Astrocyte (in vitro differentiated cells and primary cell): ENCODE measurements at regions not wholly inside any gene's neighbourhood (a gene's known extent, or its start where the extent isn't known, plus 50 kb on each side); places are given as distances from the start of the nearest gene placed in this dataset.

ENCODE experiments used
- DNase-seq: peaks from one replicate; pipeline ENCODE4 v3.0.0-alpha.2; 2010; ENCODE audit warnings: low read depth
- FAIRE-seq: peaks from 2 replicates; lab custom pipeline; 2011; peaks lifted over from hg19 to GRCh38; lab: Jason Lieb, UNC
- H2AFZ ChIP-seq: 2 replicates; pipeline ENCODE4 v1.6.0; 2012; ENCODE audit warnings: low read depth, low read length, inconsistent platforms
- H3K27ac ChIP-seq: 2 replicates; pipeline ENCODE4 v1.5.1; 2011; ENCODE audit warnings: low read depth, low read length, inconsistent platforms
- H3K27me3 ChIP-seq: 2 replicates; pipeline ENCODE4 v1.6.0; 2011; ENCODE audit warnings: low read length, inconsistent platforms; ENCODE audit not compliant: insufficient read depth
- H3K36me3 ChIP-seq: 2 replicates; pipeline ENCODE4 v1.5.1; 2011; ENCODE audit warnings: low read length, inconsistent platforms; ENCODE audit not compliant: insufficient read depth
- H3K4me1 ChIP-seq: 2 replicates; pipeline ENCODE4 v1.5.1; 2011; ENCODE audit warnings: low read length, inconsistent platforms; ENCODE audit not compliant: insufficient read depth
- H3K4me2 ChIP-seq: 2 replicates; pipeline ENCODE4 v1.6.0; 2012; ENCODE audit warnings: low read length, inconsistent platforms
- H3K4me3 ChIP-seq: 2 replicates; pipeline ENCODE4 v1.5.1; 2011; ENCODE audit warnings: low read depth, mild to moderate bottlenecking, low read length, inconsistent platforms; ENCODE audit not compliant: insufficient read depth
- H3K79me2 ChIP-seq: 2 replicates; pipeline ENCODE4 v1.6.0; 2012; ENCODE audit warnings: mild to moderate bottlenecking, low read length, inconsistent platforms; ENCODE audit not compliant: insufficient read depth
- H3K9ac ChIP-seq: 2 replicates; pipeline ENCODE4 v1.6.0; 2012; ENCODE audit warnings: mild to moderate bottlenecking, low read length, inconsistent platforms
- H3K9me3 ChIP-seq: 2 replicates; pipeline ENCODE4 v1.5.1; 2012; ENCODE audit warnings: low read depth, mild to moderate bottlenecking, low read length, inconsistent platforms; ENCODE audit not compliant: insufficient read depth
- H4K20me1 ChIP-seq: 2 replicates; pipeline ENCODE4 v1.6.0; 2012; ENCODE audit warnings: low read length, inconsistent platforms; ENCODE audit not compliant: insufficient read depth
- H3K27ac Mint-ChIP-seq: one replicate; pipeline ENCODE4 v1.8.0; 2021; ENCODE audit warnings: mild to moderate bottlenecking, mixed read lengths; ENCODE audit not compliant: unreplicated experiment
- H3K27me3 Mint-ChIP-seq: one replicate; pipeline ENCODE4 v1.8.0; 2021; ENCODE audit warnings: low read depth, mixed read lengths; ENCODE audit not compliant: unreplicated experiment
- H3K36me3 Mint-ChIP-seq: one replicate; pipeline ENCODE4 v1.8.0; 2021; ENCODE audit warnings: low read depth, mixed read lengths; ENCODE audit not compliant: unreplicated experiment
- H3K4me1 Mint-ChIP-seq: one replicate; pipeline ENCODE4 v1.8.0; 2021; ENCODE audit warnings: low read depth, mixed read lengths; ENCODE audit not compliant: unreplicated experiment
- H3K4me3 Mint-ChIP-seq: one replicate; pipeline ENCODE4 v1.8.0; 2021; ENCODE audit warnings: mild to moderate bottlenecking, moderate library complexity, mixed read lengths; ENCODE audit not compliant: unreplicated experiment
- H3K9me3 Mint-ChIP-seq: one replicate; pipeline ENCODE4 v1.8.0; 2021; ENCODE audit warnings: mild to moderate bottlenecking, mixed read lengths; ENCODE audit not compliant: unreplicated experiment
- CTCF ChIP-seq: IDR thresholded peaks from 2 replicates; pipeline ENCODE4 v1.5.1; 2011; ENCODE audit warnings: low read depth, mild to moderate bottlenecking, inconsistent platforms, low read length, moderate library complexity; ENCODE audit not compliant: insufficient read depth
- EZH2 ChIP-seq: IDR thresholded peaks from 2 replicates; pipeline ENCODE4 v1.6.1; 2012; ENCODE audit warnings: mild to moderate bottlenecking, low read length, inconsistent platforms; ENCODE audit not compliant: insufficient read depth

- no peak overlapping the region for H3K27ac Mint-ChIP-seq
- no peak overlapping the region for H3K4me2 ChIP-seq
- FAIRE-seq = no peak
Observed at GRCh38 chr3:134081211-134081610, 51.5 kb upstream of the SLCO2A1 start.

GRCh38 chr3:134080761-134081160, 51.0 kb upstream of the SLCO2A1 start:
- H3K4me2 ChIP-seq = no peak overlapping the region
- FAIRE-seq (no peak), DNase-seq (no peak)
- H3K27ac Mint-ChIP-seq = no peak overlapping the region
- no peaks in the 10 kb centered on the region for H4K20me1 ChIP-seq
- H3K4me1 ChIP-seq = no peaks in the 10 kb centered on the region
- no peak overlapping the region for H3K4me3 Mint-ChIP-seq
- H3K79me2 ChIP-seq = no peaks in the 10 kb centered on the region
- H3K36me3 ChIP-seq = no peaks in the 10 kb centered on the region
- H3K9me3 ChIP-seq = peaks cover 12% of the 10 kb centered on the region
- H3K36me3 Mint-ChIP-seq = no peaks in the 10 kb centered on the region
- H3K27ac ChIP-seq = no peak overlapping the region
- H3K27me3 ChIP-seq = no peaks in the 10 kb centered on the region
- no peak overlapping the region for H3K4me3 ChIP-seq
- no peak overlapping the region for H3K9ac ChIP-seq
- TF ChIP-seq CTCF = no peak
- no peaks in the 10 kb centered on the region for H3K4me1 Mint-ChIP-seq
- peaks cover 10% of the 10 kb centered on the region for H3K27me3 Mint-ChIP-seq
- no peak overlapping the region for H2AFZ ChIP-seq
- H3K9me3 Mint-ChIP-seq = peaks cover 15% of the 10 kb centered on the region

More at GRCh38 chr3:134081211-134081610, 51.5 kb upstream of the SLCO2A1 start:
- Histone ChIP-seq H3K79me2 (no peaks in the 10 kb centered on the region), H4K20me1 (no peaks in the 10 kb centered on the region), H3K36me3 (no peaks in the 10 kb centered on the region), H3K4me3 (no peak overlapping the region), H3K9ac (no peak overlapping the region), H2AFZ (no peak overlapping the region), H3K27ac (no peak overlapping the region), H3K9me3 (peaks cover 12% of the 10 kb centered on the region), H3K27me3 (no peaks in the 10 kb centered on the region), H3K4me1 (no peaks in the 10 kb centered on the region)
- TF ChIP-seq CTCF (no peak), EZH2 (no peak)
- Mint-ChIP-seq H3K27me3 (peaks cover 8% of the 10 kb centered on the region), H3K9me3 (peaks cover 14% of the 10 kb centered on the region), H3K4me3 (no peak overlapping the region), H3K4me1 (no peaks in the 10 kb centered on the region), H3K36me3 (no peaks in the 10 kb centered on the region)
- DNase-seq = no peak

GRCh38 chr3:134079761-134080160, 50.0 kb upstream of the SLCO2A1 start:
- peaks cover 11% of the 10 kb centered on the region for H3K27me3 Mint-ChIP-seq
- Histone ChIP-seq H3K79me2 (no peaks in the 10 kb centered on the region), H3K27ac (no peak overlapping the region), H3K4me3 (no peak overlapping the region), H3K4me2 (no peak overlapping the region), H2AFZ (no peak overlapping the region), H3K9me3 (peaks cover 12% of the 10 kb centered on the region), H3K27me3 (peaks cover 2% of the 10 kb centered on the region), H4K20me1 (no peaks in the 10 kb centered on the region), H3K4me1 (no peaks in the 10 kb centered on the region), H3K9ac (no peak overlapping the region), H3K36me3 (no peaks in the 10 kb centered on the region)
- no peak overlapping the region for H3K4me3 Mint-ChIP-seq
- no peak overlapping the region for H3K27ac Mint-ChIP-seq
- DNase-seq (no peak), FAIRE-seq (no peak)
- H3K9me3 Mint-ChIP-seq = peaks cover 18% of the 10 kb centered on the region
- TF ChIP-seq CTCF (no peak), EZH2 (no peak)
- H3K36me3 Mint-ChIP-seq = no peaks in the 10 kb centered on the region
- H3K4me1 Mint-ChIP-seq = no peaks in the 10 kb centered on the region
